ENCODE measurements at regions not wholly inside any gene's neighbourhood (a gene's known extent, or its start where the extent isn't known, plus 50 kb on each side); places are given as distances from the start of the nearest gene placed in this dataset.

- no peak for TF ChIP-seq CTCF (IDR thresholded peaks at IDR 0.05; ENCODE audit: low read depth, low read length)
- DNase-seq (ENCODE audit: extremely low read depth, low read depth): no peak
These were observed 152.9 kb upstream of the CPM start for GRCh38 chr12:69085852-69086251.

- no peak for TF ChIP-seq CTCF (IDR thresholded peaks at IDR 0.05; ENCODE audit: low read depth, low read length)
- no peak for DNase-seq (ENCODE audit: extremely low read depth, low read depth)
These were observed 151.4 kb upstream of the CPSF6 start for GRCh38 chr12:69087986-69088385.

GRCh38 chr12:69090722-69091121 is 148.6 kb upstream of the CPSF6 start:
- no peak for TF ChIP-seq CTCF (IDR thresholded peaks at IDR 0.05; ENCODE audit: low read depth, low read length)
- no peak for DNase-seq (ENCODE audit: extremely low read depth, low read depth)

- TF ChIP-seq CTCF (IDR thresholded peaks at IDR 0.05; ENCODE audit: low read depth, low read length): no peak
- DNase-seq (ENCODE audit: extremely low read depth, low read depth): no peak
These were observed 147.8 kb upstream of the CPSF6 start for GRCh38 chr12:69091442-69092017.

- TF ChIP-seq CTCF (IDR thresholded peaks at IDR 0.05; ENCODE audit: low read depth, low read length): no peak
- no peak for DNase-seq (ENCODE audit: extremely low read depth, low read depth)
These were observed 147.2 kb upstream of the CPSF6 start for GRCh38 chr12:69092137-69092536.

GRCh38 chr12:69094606-69095216 is 144.7 kb upstream of the CPSF6 start:
- DNase-seq (ENCODE audit: extremely low read depth, low read depth): no peak
- no peak for TF ChIP-seq CTCF (IDR thresholded peaks at IDR 0.05; ENCODE audit: low read depth, low read length)

- TF ChIP-seq CTCF (IDR thresholded peaks at IDR 0.05; ENCODE audit: low read depth, low read length): no peak
- no peak for DNase-seq (ENCODE audit: extremely low read depth, low read depth)
These were observed 143.4 kb upstream of the CPSF6 start for GRCh38 chr12:69095765-69096477.
